NT2/D1 (cell line): ENCODE measurements at regions not wholly inside any gene's neighbourhood (a gene's known extent, or its start where the extent isn't known, plus 50 kb on each side); places are given as distances from the start of the nearest gene placed in this dataset.

Source experiments
- SUZ12 ChIP-seq: IDR thresholded peaks from 2 replicates; pipeline ENCODE4 v1.6.1; 2011; ENCODE audit not compliant: insufficient read length, insufficient read depth; ENCODE audit errors: extremely low read depth
- YY1 ChIP-seq: IDR thresholded peaks from 2 replicates; pipeline ENCODE4 v1.6.1; 2011; ENCODE audit not compliant: insufficient read length, insufficient read depth
- ZNF274 ChIP-seq: IDR thresholded peaks from 2 replicates; pipeline ENCODE4 v1.6.1; 2011; ENCODE audit warnings: mild to moderate bottlenecking, low read depth, low read length

DNA sequence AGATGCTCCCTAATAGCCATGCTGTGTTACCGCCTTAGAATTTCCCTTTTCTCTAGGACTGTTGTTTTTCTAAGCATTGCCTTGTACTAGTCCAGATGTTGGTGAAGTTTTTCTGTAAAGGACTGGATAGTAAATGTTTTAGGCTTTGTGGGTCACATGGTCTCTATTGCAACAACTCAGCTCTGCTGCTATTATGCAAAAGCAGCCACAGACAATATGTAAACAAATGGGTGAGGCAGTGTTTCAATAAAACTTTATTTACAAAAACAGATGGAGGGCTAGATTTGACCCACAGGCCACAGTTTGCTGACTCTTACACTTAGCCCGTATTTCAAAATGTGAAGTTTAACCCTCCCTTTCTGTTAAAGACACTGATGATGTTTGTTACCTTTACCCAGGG lies 207.6 kb upstream of the MYLIP start:
- no peak for TF ChIP-seq YY1
- no peak for TF ChIP-seq ZNF274
- TF ChIP-seq SUZ12: no peak
